ENCODE measurements at regions not wholly inside any gene's neighbourhood (a gene's known extent, or its start where the extent isn't known, plus 50 kb on each side); places are given as distances from the start of the nearest gene placed in this dataset.
"Not testable (repeated sequence)": the region's sequence is repeated elsewhere in the genome, so short reads cannot be mapped to it uniquely, and the experiment has no call there.

DNA sequence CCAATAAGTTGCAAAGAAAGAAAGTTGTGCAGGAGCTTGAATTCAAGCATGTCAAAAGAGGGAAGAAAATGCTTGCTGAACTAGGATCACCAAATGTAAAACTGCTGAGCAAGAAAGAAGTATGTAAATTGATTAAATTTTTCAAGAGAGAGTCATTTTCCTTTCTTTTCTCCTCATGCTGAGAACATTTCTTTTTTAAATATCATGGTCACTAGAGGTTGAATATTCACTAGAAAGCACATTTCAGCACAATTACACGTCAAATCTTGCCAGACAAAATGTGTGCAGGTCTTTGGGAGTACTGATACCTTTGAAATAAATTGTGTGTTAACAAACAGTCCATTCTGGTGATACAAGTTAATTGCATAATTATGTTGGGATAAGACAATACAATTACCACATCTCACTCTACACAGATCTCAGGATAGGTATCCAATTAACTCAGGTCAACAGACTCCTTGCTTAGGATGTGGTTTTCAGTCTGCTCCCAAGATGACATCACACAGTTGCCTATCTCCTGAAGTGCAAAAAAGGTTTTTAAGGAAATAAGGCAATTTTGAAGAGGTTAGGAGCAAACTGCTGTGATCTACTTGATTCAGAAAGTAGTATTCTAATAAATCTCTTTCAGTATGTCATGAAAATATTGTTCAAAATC, 862.2 kb downstream of the RPS29 start:
- DNase-seq (ENCODE audit: low read depth in 2 of 2): no peak

DNA sequence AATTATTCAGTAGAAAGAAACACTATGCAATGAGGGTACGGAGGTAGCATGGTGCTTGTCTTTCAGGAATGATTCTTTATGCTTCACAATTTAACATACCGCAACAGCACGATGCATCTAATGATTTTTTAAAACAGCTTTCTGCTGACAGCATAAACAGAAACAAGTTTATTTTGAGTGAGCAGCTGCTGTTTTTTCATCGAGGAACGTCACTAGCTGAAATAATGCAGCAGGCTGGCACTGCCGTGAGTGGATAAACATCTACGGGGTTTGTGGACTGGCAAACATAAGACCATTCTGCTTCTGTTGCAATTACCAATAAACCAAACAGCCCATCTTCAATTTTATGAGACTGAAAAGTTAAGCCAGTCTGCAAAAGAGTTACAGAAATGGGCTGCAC, 871.8 kb downstream of the RPS29 start:
- DNase-seq (ENCODE audit: low read depth in 2 of 2): no peak

DNA sequence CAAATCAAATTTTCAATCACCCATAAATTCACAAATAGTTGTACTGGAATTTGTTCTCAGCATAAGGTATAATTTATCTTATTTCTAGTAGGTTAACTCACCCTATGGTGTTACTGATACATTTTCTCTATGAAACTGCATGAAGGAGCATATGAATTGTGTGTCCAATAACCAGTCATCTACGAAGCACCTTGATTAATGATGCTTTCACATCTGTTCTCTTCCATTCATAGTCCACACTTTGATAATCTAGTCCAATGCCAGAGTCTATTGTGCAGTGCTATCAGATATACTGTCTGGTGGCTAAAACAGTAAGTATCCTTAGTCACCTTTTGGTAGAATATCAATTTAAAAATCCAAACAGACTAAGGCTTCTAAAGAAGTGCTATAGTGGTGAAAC, 876.0 kb downstream of the RPS29 start:
- DNase-seq (ENCODE audit: low read depth in 2 of 2): no peak

DNA sequence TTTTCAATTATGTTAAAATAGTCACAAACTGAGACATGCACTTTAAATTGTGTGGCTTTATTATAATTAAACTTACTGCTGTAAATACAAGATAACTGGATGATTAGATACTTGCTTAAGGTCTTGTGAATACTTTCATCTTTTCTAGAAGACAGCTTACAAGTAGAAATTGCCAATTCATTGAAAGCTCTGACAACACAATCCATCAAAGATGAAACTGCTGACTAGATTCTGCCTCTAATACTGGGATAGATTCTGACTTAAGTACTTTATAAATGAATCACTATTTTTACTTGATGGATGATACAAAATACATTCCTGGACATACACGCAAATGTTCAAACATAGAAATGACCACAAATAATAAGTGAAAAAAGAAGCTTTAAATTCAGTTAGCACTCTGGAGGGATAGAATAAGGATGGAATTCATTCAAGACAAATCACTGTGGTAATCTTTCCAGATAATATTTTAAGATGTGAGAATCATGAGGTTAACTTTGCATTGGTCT, 876.8 kb downstream of the RPS29 start:
- DNase-seq (ENCODE audit: low read depth in 2 of 2): no peak

DNA sequence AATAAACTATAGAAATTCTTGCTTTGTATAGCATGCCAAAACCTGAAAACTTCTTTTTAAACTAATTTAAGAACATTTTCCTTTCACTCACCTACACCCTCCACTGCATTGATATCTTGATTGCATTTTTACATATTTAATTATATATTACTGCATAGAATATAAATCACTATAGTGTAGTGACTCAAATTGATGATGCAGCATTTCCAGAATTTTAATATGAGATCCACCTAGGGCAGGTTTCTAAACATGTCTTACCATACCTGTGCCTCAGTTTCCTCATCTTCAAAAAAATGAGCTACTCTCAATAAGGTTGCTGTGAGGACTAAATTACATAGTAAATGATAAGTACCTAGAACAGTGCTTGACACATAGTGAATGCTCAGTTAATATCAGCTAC, 881.5 kb downstream of the RPS29 start:
- DNase-seq (ENCODE audit: low read depth in 2 of 2): no peak

DNA sequence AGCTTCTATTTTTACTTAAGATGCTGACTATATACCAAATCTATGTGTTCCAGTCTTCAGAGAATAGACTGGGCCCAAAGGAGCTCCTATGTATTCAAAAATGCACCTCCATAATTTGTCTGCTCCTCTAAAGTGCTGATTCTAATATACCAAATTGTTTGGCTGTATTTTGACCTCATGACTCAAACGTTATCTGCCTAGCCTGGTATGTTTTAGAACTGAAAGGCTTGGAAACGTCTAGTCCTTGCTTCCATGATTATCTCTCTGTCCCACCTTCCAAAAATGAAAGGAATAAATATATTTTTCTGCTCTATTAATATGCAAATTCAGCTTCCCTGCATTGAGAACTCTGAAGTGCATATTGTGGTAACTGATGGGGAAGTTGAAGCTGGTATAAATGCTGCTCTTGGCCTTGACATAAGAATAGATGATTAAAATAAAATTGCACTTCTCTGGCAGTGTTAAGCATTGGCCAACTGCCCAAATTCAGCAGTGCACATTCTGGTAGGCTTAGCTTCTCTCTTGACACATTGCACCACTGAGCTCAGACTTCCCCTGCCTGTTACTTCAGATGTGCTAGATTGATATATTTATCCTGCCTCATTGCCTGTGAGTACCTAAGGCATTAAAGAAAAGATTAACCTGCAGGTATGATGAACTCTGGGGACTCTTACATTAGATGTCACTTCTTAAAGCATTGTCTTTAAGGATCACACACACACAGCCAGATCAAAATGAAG, 882.3 kb downstream of the RPS29 start:
- no peak for DNase-seq (ENCODE audit: low read depth in 2 of 2)

DNA sequence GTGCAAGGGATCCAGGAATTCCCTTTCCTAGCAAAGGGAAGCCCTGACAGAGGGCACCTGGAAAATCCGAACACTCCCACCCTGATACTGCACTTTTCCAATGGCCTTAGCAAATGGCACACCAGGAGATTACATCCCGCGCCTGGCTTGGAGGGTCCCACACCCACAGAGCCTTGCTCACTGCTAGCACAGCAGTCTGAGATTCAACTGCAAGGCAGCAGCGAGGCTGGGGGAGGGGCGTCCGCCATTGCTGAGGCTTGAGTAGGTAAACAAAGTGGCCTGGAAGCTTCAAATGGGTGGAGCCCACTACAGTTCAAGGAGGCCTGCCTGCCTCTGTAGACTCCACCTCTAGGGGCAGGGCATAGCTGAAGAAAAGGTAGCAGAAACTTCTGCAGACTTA, 888.8 kb downstream of the RPS29 start:
- DNase-seq (ENCODE audit: low read depth in 2 of 2): not testable (repeated sequence)

DNA sequence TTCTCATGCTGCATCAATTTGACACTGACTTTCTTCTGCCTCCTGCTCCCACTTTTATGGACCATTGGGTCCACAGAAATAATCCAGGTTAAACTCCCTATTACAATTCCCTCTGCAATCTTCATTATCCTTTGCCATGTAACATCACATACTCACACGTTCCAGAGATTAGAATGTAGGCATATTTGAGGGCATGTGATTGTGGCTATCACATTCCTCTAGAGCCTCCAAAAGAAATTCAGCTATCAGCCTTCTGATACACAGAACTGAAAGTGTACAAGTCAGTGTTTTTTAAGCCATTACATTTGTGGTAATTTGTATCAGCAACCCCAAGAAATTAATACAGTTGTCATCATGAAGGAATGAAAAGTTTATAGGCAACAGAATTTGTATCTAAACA, 892.4 kb downstream of the RPS29 start:
- no peak for DNase-seq (ENCODE audit: low read depth in 2 of 2)

DNA sequence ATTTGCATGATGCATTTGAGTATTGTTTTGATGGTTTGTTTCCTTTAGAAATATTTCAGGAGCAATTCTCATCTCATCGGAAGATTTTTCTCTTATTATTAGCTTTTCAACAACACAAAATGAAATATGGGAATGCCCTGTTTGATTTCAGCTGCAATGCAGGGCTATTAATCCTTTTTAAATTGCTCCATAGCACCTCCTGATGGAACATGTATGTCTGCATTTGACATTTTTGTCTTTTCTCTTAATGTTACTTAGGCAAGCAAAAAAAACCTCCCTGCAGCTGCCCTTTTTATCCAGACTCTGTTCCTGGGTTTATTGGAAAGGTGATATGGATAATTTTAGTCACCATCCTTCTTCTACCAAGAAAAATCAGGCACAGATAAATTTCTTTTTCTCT, 895.8 kb downstream of the RPS29 start:
- DNase-seq (ENCODE audit: low read depth in 2 of 2): no peak

DNA sequence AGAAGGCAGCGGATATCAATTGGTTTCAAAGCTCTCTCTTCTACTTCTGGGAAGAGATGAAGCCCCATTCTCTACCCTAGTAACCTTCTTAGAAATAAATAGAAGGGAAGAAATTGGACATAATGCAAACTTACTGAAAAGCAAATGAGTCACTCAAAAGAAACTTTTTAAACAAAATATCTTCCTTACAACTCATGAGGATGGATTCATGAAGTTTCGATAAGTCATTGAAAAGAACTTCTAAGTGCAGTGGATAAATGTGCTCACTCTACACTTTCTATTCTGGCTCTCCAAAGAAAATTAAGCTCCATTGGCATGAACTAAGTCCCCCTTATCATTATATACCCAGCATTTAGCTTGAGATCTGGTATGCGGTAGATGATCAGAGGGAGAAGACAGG, 899.5 kb downstream of the RPS29 start:
- no peak for DNase-seq (ENCODE audit: low read depth in 2 of 2)

DNA sequence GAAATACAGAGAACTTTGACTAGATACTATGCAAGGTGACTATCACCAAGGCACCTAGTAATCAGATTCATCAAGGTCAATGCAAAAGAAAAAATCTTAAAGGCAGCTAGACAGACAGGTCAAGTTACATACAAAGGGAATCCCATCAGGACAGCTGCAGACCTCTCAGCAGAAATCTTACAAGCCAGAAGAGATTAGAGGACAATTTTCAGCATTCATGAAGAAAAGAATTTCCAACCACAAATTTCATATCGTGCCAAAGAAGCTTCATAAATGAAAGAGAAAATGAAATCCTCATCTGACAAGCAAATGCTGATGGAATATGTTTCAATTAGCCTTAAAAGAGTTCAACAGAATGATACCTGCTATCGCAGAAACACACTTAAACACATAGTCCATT, 913.7 kb downstream of the RPS29 start:
- no peak for DNase-seq (ENCODE audit: low read depth in 2 of 2)

DNA sequence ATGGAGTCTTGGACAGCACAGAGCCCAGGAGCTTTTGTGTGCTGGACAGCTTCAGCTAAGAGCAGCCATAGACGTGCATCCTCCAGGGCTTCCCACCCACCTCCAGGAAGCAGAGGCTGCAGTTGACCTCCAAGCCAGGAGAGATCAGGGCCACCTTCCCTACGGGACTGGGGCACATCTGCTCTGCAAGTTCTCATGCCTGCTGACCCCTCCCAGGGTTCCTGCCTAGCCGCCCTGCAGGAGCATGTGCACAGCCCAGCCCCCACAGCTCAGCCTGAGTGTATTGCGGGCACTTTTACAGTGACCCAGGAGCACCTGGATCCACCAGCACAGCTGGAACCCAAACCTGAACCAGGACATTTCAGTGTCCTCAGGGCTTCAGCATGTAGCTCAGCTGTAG, 915.2 kb downstream of the RPS29 start:
- no peak for DNase-seq (ENCODE audit: low read depth in 2 of 2)

DNA sequence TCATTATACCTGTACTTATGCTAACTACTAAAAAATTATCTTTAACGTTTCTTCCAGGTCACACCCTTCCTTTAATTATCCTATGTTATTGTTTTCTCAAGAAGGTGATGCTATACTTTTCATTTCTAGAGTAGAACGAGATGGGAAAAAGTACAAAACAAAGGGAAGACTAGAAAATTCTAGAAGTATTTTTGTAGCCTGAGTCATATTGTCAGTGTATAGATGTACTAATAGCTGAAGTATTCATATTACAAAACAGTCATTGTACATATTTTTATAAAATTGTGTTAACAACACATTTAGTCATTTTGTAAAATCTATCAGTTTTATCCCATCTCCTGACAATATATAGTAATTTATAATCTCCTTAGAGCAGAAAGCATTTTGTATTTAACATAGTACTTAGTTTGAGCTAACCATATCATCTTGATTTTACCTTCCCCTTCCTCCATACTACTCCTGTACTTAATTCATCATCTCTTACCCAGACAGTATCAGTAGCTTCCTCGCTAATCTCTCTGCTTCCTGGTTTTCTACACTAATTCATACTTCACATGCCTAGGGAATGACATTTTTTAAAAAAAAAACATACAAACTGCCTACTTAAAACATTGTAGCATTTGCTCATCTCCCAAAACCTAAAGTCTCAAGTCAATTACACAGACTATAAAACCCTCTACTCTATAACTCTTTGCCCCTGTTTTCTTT, 920.9 kb downstream of the RPS29 start:
- DNase-seq (ENCODE audit: low read depth in 2 of 2): no peak

DNA sequence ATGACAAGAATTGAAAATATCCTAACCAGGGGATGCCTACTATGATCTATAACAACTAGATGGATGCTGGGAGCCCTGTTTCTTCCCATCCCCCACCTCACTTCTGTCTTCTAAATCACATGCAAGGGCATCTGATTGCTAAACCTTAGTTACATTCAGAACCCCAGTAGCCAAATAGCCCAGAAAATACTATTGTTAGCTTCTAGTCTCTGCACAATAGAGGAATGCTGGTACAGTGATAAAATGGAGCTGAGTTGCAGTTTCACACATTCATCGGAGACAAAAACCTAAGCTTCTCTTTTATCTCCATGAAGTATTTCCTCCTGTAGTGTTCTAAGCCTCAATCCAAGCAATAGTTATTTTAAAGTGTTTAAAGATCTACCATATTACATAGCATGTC, 942.9 kb downstream of the RPS29 start:
- no peak for DNase-seq (ENCODE audit: low read depth in 2 of 2)

DNA sequence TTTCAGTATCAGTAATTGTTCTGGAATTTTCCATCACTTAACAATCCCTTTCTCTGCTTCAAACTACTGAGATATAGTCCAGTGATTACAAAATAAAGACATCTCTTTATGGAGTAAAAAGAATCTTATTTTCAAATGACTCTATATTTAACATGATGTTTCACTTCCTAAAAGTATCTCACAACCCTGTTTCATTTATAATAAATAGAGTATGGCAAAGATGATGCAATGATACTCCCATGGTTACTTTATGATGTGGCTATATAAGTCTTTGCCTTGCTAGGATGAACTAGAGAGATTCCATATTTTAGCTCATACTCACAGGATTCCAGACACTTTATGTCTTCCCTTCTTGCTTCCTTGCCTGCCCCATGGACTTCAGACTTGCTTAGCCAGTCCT, 953.5 kb upstream of the MDGA2 start:
- DNase-seq (ENCODE audit: low read depth in 2 of 2): no peak

DNA sequence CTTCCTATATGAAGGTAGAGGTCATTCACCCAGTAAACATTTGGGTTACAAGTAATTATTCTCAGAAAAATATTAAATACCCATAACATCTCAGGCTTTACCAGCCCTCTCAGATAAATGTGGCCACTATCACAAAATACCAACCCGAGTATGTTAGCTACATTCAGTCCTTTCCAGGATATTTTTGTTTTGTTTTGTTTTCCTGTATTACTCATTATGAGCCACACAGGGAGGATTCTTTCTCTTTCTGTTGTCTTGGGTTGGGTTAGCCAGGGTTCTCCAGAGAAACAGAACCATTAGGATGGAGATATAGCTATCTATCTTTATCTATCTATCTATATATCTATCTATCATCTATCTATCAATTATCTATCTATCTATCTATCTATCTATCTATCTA, 947.6 kb upstream of the MDGA2 start:
- DNase-seq (ENCODE audit: low read depth in 2 of 2): no peak

DNA sequence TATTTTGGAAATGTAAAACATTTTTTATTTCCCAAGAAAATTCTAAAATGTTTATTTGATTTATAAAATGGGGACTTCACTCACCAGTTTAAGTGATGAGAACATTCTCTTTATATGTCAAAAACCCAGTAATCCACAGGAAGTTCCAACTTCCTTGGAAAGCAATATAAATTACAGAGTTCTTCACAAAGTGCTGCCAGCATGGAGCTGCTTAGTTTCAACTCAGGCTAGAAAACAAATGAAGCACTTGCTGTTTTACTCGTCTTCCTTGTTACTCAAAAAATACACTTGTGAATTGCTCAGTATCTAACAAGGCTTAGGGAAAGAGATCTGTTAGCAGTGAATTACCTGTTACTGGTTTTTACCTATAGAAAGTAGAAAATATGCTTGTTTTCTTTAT, 942.7 kb upstream of the MDGA2 start:
- DNase-seq (ENCODE audit: low read depth in 2 of 2): no peak

DNA sequence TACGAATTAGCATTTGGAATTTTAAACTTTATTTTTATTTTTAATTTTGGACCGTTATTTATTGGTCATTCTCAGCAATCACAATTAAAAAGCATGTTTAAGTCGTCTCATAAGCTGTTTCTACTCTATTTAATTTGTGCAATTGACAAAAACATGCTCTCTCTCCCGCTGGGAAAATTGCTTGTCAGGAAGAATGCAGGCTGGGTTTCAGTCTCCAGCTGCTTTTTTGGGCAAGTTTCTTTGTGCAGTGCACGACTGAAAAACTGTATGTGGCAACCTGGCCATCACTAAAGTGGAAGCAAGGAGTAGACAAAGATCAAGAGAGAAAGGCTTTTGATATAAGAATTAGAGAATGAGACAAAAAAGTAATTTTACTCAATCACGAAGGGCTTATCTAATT, 941.5 kb upstream of the MDGA2 start:
- no peak for DNase-seq (ENCODE audit: low read depth in 2 of 2)

DNA sequence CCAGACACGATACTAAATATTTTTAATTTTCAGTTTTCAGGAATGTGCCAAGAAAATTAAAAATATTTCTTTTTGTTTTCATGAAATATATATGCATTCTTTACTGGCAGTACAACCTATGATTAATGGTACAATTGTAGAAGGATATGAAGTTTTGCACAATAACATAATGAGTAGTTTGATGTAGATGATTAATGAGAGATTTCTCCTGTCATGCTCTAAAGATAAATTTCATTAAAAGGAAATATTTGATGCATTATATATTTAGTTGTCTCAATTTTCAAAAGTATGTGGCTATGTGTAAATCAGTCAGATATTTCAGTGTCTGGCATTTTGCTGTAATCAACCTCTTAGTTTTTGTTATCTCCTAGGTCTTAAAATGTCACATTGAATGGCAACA, 940.2 kb upstream of the MDGA2 start:
- DNase-seq (ENCODE audit: low read depth in 2 of 2): no peak

DNA sequence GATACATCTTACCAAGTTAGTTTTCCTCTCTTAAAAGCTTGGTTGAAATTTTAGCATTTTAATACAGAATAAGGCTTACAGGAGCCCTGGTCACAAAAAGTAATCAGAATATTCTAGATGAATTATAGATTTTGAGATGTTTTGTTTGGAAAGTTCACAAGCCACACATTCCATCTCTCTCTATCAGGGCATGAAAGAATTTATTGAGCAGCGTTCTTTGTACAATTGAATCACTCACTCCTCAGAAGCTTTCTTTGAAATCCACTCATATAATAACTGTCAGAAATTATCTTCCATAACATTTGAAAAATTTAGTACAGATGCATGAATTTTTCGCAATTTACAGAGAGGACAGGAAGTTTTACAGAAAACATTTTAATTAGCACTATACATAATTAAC, 938.6 kb upstream of the MDGA2 start:
- no peak for DNase-seq (ENCODE audit: low read depth in 2 of 2)

DNA sequence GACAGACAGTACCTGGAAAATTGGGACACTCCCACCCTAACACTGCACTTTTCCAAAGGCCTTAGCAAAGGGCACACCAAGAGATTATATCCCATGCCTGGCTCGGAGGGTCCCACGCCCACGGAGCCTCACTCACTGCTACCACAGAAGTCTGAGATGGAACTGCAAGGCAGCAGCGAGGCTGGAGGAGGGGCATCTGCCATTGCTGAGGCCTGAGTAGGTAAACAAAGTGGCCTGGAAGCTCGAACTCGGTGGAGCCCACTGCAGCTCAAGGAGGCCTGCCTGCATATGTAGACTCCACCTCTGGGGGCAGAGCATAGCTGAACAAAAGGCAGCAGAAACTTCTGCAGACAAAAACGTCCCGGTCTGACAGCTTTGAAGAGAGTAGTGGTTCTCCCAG, 931.6 kb upstream of the MDGA2 start:
- not testable (repeated sequence) for DNase-seq (ENCODE audit: low read depth in 2 of 2)

DNA sequence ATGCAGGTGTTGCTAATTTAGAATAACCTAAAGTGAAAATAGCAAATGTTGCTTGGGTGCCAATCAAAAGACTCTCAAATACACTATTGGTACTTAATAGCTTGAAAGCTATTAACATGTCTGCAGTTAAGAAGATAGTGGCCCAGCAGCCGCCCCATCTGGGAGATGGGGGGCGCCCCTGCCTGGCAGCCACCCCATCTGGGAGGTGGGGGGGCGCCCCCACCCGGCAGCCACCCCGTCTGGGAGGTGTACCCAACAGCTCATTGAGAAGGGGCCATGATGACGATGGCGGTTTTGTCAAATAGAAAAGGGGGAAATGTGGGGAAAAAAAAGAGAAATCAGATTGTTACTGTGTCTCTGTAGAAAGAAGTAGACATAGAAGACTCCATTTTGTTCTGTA, 923.1 kb upstream of the MDGA2 start:
- no peak for DNase-seq (ENCODE audit: low read depth in 2 of 2)

DNA sequence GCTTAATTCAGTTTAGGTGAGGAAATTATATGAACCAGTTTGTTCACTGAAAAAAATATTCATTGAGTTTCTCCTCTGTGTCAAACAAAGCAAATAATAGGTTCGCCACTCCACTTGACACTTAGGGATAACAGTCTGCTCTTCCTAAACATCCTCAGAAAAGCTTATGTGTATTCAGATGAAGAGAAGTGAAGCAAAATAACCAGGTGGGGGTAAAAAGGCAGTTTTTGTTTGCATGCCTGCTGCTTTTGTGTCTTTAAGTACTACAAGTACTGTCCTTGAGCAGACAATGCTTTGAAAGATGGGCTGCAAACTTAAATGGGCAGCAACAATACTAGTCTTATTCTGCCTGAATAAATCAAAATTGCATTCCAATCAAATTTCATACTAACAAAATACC, 910.7 kb upstream of the MDGA2 start:
- no peak for DNase-seq (ENCODE audit: low read depth in 2 of 2)

Data from stimulated activated CD8-positive, alpha-beta memory T cell treated with anti-CD3 and anti-CD28 coated beads, Interleukin-2, amount 100 ng/mL, for 48 hours (primary cell).